WTC11 (cell line): ENCODE measurements at regions not wholly inside any gene's neighbourhood (a gene's known extent, or its start where the extent isn't known, plus 50 kb on each side); places are given as distances from the start of the nearest gene placed in this dataset.

Source experiments
- ARID4B ChIP-seq: sonication (generic); formaldehyde crosslinking; IDR thresholded peaks from 2 replicates; pipeline ENCODE4 v1.8.0; 2023; ENCODE audit warnings: missing genetic modification reagents, mild to moderate bottlenecking, borderline replicate concordance
- JUN ChIP-seq: sonication (generic); formaldehyde crosslinking; IDR thresholded peaks from 2 replicates; pipeline ENCODE4 v1.8.0; 2023; ENCODE audit warnings: mild to moderate bottlenecking, missing genetic modification reagents
- MLX ChIP-seq: sonication (generic); formaldehyde crosslinking; IDR thresholded peaks from 2 replicates; pipeline ENCODE4 v1.8.1; 2023; ENCODE audit warnings: mild to moderate bottlenecking, missing genetic modification reagents, moderate library complexity
- NFYB ChIP-seq: sonication (generic); formaldehyde crosslinking; conservative IDR thresholded peaks from 2 replicates; pipeline ENCODE4 v1.8.0; 2022; ENCODE audit warnings: low read depth, missing genetic modification reagents
- OVOL2 ChIP-seq: fragments of 250-450 bp; sonication (Bioruptor Pico); IDR thresholded peaks from 2 replicates; pipeline ENCODE4 v1.9.0; 2021; ENCODE audit warnings: mild to moderate bottlenecking, borderline replicate concordance
- USF2 ChIP-seq: sonication (generic); formaldehyde crosslinking; IDR thresholded peaks from 2 replicates; pipeline ENCODE4 v1.8.1; 2023; ENCODE audit warnings: mild to moderate bottlenecking, missing genetic modification reagents, moderate library complexity
- ZBTB43 ChIP-seq: sonication (generic); formaldehyde crosslinking; IDR thresholded peaks from 2 replicates; pipeline ENCODE4 v1.8.1; 2023; ENCODE audit warnings: mild to moderate bottlenecking, missing genetic modification reagents
- ZNF317 ChIP-seq: sonication (generic); formaldehyde crosslinking; IDR thresholded peaks from 2 replicates; pipeline ENCODE4 v1.8.1; 2023; ENCODE audit warnings: low read depth, mild to moderate bottlenecking, moderate library complexity, missing genetic modification reagents, borderline replicate concordance
- TF ChIP-seq, protein P1 (sequence below): fragments of 200-600 bp; IDR thresholded peaks from 2 replicates; pipeline ENCODE4 v1.8.0; 2022; ENCODE audit warnings: antibody characterized with exemption

GRCh38 chr11:23103416-23103815 lies 243.1 kb upstream of the CCDC179 start:
- no peak for TF ChIP-seq MLX (CRISPR knock-in tag)
- TF ChIP-seq USF2, result no peak
- no peak for TF ChIP-seq ZNF317
- TF ChIP-seq, protein P1, sequence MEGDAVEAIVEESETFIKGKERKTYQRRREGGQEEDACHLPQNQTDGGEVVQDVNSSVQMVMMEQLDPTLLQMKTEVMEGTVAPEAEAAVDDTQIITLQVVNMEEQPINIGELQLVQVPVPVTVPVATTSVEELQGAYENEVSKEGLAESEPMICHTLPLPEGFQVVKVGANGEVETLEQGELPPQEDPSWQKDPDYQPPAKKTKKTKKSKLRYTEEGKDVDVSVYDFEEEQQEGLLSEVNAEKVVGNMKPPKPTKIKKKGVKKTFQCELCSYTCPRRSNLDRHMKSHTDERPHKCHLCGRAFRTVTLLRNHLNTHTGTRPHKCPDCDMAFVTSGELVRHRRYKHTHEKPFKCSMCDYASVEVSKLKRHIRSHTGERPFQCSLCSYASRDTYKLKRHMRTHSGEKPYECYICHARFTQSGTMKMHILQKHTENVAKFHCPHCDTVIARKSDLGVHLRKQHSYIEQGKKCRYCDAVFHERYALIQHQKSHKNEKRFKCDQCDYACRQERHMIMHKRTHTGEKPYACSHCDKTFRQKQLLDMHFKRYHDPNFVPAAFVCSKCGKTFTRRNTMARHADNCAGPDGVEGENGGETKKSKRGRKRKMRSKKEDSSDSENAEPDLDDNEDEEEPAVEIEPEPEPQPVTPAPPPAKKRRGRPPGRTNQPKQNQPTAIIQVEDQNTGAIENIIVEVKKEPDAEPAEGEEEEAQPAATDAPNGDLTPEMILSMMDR, result no peak
- no peak for TF ChIP-seq JUN (CRISPR knock-in tag)
- TF ChIP-seq ARID4B (CRISPR knock-in tag), result no peak
- TF ChIP-seq ZBTB43 (CRISPR knock-in tag), result no peak
- TF ChIP-seq OVOL2 (CRISPR knock-in tag), result no peak
- TF ChIP-seq NFYB (CRISPR knock-in tag), result no peak
